Effector memory CD8-positive, alpha-beta T cell (primary cell): ENCODE measurements at regions not wholly inside any gene's neighbourhood (a gene's known extent, or its start where the extent isn't known, plus 50 kb on each side); places are given as distances from the start of the nearest gene placed in this dataset.
"Not testable (repeated sequence)": the region's sequence is repeated elsewhere in the genome, so short reads cannot be mapped to it uniquely, and the experiment has no call there.

ENCODE experiments used
- ATAC-seq: fragments of 150-1000 bp; cut with Tn5 transposase; replicated peaks from 2 replicates; pipeline ENCODE4 v1.10.0; 2021; ENCODE audit warnings: mild to moderate bottlenecking, moderate library complexity
- DNase-seq, 3 experiments: peaks; one replicate each; pipeline ENCODE4 v3.0.0; 2021
- H3K27ac Mint-ChIP-seq, 2 donors: one replicate each; pipeline ENCODE4 v1.8.0; 2022; ENCODE audit warnings: mild to moderate bottlenecking in 2 of 2, mixed read lengths in 2 of 2, moderate library complexity in 2 of 2
- H3K27me3 Mint-ChIP-seq, 2 donors: one replicate each; pipeline ENCODE4 v1.8.0; 2022; ENCODE audit warnings: mixed read lengths in 2 of 2
- H3K36me3 Mint-ChIP-seq: one replicate; pipeline ENCODE4 v1.8.0; 2022; ENCODE audit warnings: mild to moderate bottlenecking, moderate library complexity, mixed read lengths; ENCODE audit not compliant: insufficient read depth
- H3K4me1 Mint-ChIP-seq, 2 donors: one replicate each; pipeline ENCODE4 v1.8.0; 2022; ENCODE audit warnings: low read depth in 2 of 2, mixed read lengths in 2 of 2
- H3K4me3 Mint-ChIP-seq, 2 donors: one replicate each; pipeline ENCODE4 v1.8.0; 2022; ENCODE audit warnings: mild to moderate bottlenecking in 2 of 2, mixed read lengths in 2 of 2, moderate library complexity in 2 of 2
- H3K9me3 Mint-ChIP-seq, 2 donors: one replicate each; pipeline ENCODE4 v1.8.0; 2022; ENCODE audit warnings: mixed read lengths in 2 of 2

- Mint-ChIP-seq H3K4me3 (no peak overlapping the region), H3K9me3 (no peaks in the 10 kb centered on the region), H3K36me3 (no peaks in the 10 kb centered on the region), H3K4me1 (peaks cover 0 to 2% of the 10 kb centered on the region in 2 donors), H3K27ac (no peak overlapping the region), H3K27me3 (peaks cover 10 to 50% of the 10 kb centered on the region in 2 donors)
- ATAC-seq (no peak), DNase-seq (no peak)
These were observed 85.6 kb downstream of the OLFM1 start for GRCh38 chr9:135173066-135173465.

- Mint-ChIP-seq H3K4me3 (no peak overlapping the region), H3K9me3 (no peaks in the 10 kb centered on the region), H3K27me3 (peaks cover 10 to 60% of the 10 kb centered on the region in 2 donors), H3K4me1 (peaks cover 0 to 2% of the 10 kb centered on the region in 2 donors), H3K27ac (no peak overlapping the region), H3K36me3 (peaks cover 4% of the 10 kb centered on the region)
- no peak for DNase-seq
- ATAC-seq: no peak
These were observed 86.8 kb downstream of the OLFM1 start for GRCh38 chr9:135174248-135174647.

- peaks cover 10 to 60% of the 10 kb centered on the region in 2 donors for H3K27me3 Mint-ChIP-seq
- H3K4me3 Mint-ChIP-seq: no peak overlapping the region
- no peak for DNase-seq
- H3K36me3 Mint-ChIP-seq: peaks cover 4% of the 10 kb centered on the region
- ATAC-seq: no peak
- H3K9me3 Mint-ChIP-seq: no peaks in the 10 kb centered on the region
- H3K4me1 Mint-ChIP-seq: peaks cover 0 to 2% of the 10 kb centered on the region in 2 donors
- no peak overlapping the region for H3K27ac Mint-ChIP-seq
These were observed 87.5 kb downstream of the OLFM1 start for GRCh38 chr9:135174981-135175380.

GRCh38 chr9:135176284-135176683 is 88.8 kb downstream of the OLFM1 start:
- ATAC-seq (no peak), DNase-seq (no peak)
- H3K27ac Mint-ChIP-seq: no peak overlapping the region
- no peaks in the 10 kb centered on the region for H3K9me3 Mint-ChIP-seq
- peaks cover 0 to 2% of the 10 kb centered on the region in 2 donors for H3K4me1 Mint-ChIP-seq
- peaks cover 4% of the 10 kb centered on the region for H3K36me3 Mint-ChIP-seq
- no peak overlapping the region for H3K4me3 Mint-ChIP-seq
- peaks cover 10 to 71% of the 10 kb centered on the region in 2 donors for H3K27me3 Mint-ChIP-seq

GRCh38 chr9:135177562-135177961 is 90.1 kb downstream of the OLFM1 start:
- not testable (repeated sequence) for H3K4me1 Mint-ChIP-seq, H3K36me3 Mint-ChIP-seq, ATAC-seq, DNase-seq, H3K27ac Mint-ChIP-seq, H3K4me3 Mint-ChIP-seq, H3K9me3 Mint-ChIP-seq
- H3K27me3 Mint-ChIP-seq: peaks cover 10 to 71% of the 10 kb centered on the region in 2 donors

- Mint-ChIP-seq H3K27me3 (peaks cover 7 to 66% of the 10 kb centered on the region in 2 donors), H3K36me3 (peaks cover 4% of the 10 kb centered on the region), H3K4me3 (no peak overlapping the region), H3K4me1 (peaks cover 0 to 2% of the 10 kb centered on the region in 2 donors), H3K9me3 (no peaks in the 10 kb centered on the region), H3K27ac (no peak overlapping the region)
- DNase-seq (no peak), ATAC-seq (no peak)
These were observed 91.0 kb downstream of the OLFM1 start for GRCh38 chr9:135178498-135178897.

GRCh38 chr9:135179041-135179440 is 91.6 kb downstream of the OLFM1 start:
- no peak overlapping the region for H3K4me3 Mint-ChIP-seq
- H3K36me3 Mint-ChIP-seq: peaks cover 4% of the 10 kb centered on the region
- H3K27me3 Mint-ChIP-seq: peaks cover 2 to 61% of the 10 kb centered on the region in 2 donors
- H3K9me3 Mint-ChIP-seq: no peaks in the 10 kb centered on the region
- DNase-seq (no peak), ATAC-seq (no peak)
- peaks cover 0 to 2% of the 10 kb centered on the region in 2 donors for H3K4me1 Mint-ChIP-seq
- H3K27ac Mint-ChIP-seq: no peak overlapping the region

- Mint-ChIP-seq H3K9me3 (no peaks in the 10 kb centered on the region), H3K27me3 (peaks cover 0 to 58% of the 10 kb centered on the region in 2 donors), H3K27ac (no peak overlapping the region), H3K36me3 (peaks cover 4% of the 10 kb centered on the region), H3K4me1 (peaks cover 0 to 2% of the 10 kb centered on the region in 2 donors), H3K4me3 (no peak overlapping the region)
- ATAC-seq (no peak), DNase-seq (no peak)
These were observed 92.5 kb downstream of the OLFM1 start for GRCh38 chr9:135179976-135180375.

- peaks cover 0 to 2% of the 10 kb centered on the region in 2 donors for H3K4me1 Mint-ChIP-seq
- ATAC-seq (no peak), DNase-seq (no peak)
- H3K9me3 Mint-ChIP-seq: no peaks in the 10 kb centered on the region
- peaks cover 0 to 52% of the 10 kb centered on the region in 2 donors for H3K27me3 Mint-ChIP-seq
- peaks cover 4% of the 10 kb centered on the region for H3K36me3 Mint-ChIP-seq
- H3K4me3 Mint-ChIP-seq: no peak overlapping the region
- H3K27ac Mint-ChIP-seq: no peak overlapping the region
These were observed 93.1 kb downstream of the OLFM1 start for GRCh38 chr9:135180586-135180985.

- Mint-ChIP-seq H3K4me1 (peaks cover 0 to 2% of the 10 kb centered on the region in 2 donors), H3K4me3 (no peak overlapping the region), H3K27me3 (peaks cover 0 to 46% of the 10 kb centered on the region in 2 donors), H3K9me3 (no peaks in the 10 kb centered on the region), H3K36me3 (peaks cover 4% of the 10 kb centered on the region), H3K27ac (no peak overlapping the region)
- DNase-seq: no peak
- no peak for ATAC-seq
These were observed 93.9 kb downstream of the OLFM1 start for GRCh38 chr9:135181336-135181735.

GRCh38 chr9:135181841-135182240 is 94.4 kb downstream of the OLFM1 start:
- H3K36me3 Mint-ChIP-seq, H3K4me1 Mint-ChIP-seq, H3K27ac Mint-ChIP-seq, H3K4me3 Mint-ChIP-seq, H3K9me3 Mint-ChIP-seq, DNase-seq, ATAC-seq: not testable (repeated sequence)
- peaks cover 0 to 47% of the 10 kb centered on the region in 2 donors for H3K27me3 Mint-ChIP-seq

- no peaks in the 10 kb centered on the region for H3K9me3 Mint-ChIP-seq
- ATAC-seq (no peak), DNase-seq (no peak)
- H3K4me3 Mint-ChIP-seq: no peak overlapping the region
- peaks cover 5 to 52% of the 10 kb centered on the region in 2 donors for H3K27me3 Mint-ChIP-seq
- H3K27ac Mint-ChIP-seq: no peak overlapping the region
- H3K36me3 Mint-ChIP-seq: peaks cover 6% of the 10 kb centered on the region
- H3K4me1 Mint-ChIP-seq: no peaks in the 10 kb centered on the region
These were observed 95.6 kb downstream of the OLFM1 start for GRCh38 chr9:135183069-135183468.

GRCh38 chr9:135183528-135184180 is 96.2 kb downstream of the OLFM1 start:
- Mint-ChIP-seq H3K4me3 (no peak overlapping the region), H3K27me3 (peaks cover 5 to 52% of the 10 kb centered on the region in 2 donors), H3K9me3 (no peaks in the 10 kb centered on the region), H3K27ac (no peak overlapping the region), H3K4me1 (no peaks in the 10 kb centered on the region), H3K36me3 (peaks cover 3% of the 10 kb centered on the region)
- ATAC-seq (no peak), DNase-seq (no peak)

- Mint-ChIP-seq H3K27ac (no peak overlapping the region), H3K27me3 (peaks cover 5 to 50% of the 10 kb centered on the region in 2 donors), H3K4me3 (no peak overlapping the region), H3K9me3 (no peaks in the 10 kb centered on the region), H3K4me1 (no peaks in the 10 kb centered on the region), H3K36me3 (peaks cover 2% of the 10 kb centered on the region)
- ATAC-seq (no peak), DNase-seq (no peak)
These were observed 96.9 kb downstream of the OLFM1 start for GRCh38 chr9:135184181-135185053.
